Mammary epithelial cell (primary cell): ENCODE measurements at regions not wholly inside any gene's neighbourhood (a gene's known extent, or its start where the extent isn't known, plus 50 kb on each side); places are given as distances from the start of the nearest gene placed in this dataset.

Experiments
- CTCF ChIP-seq, 2 donors: IDR thresholded peaks in 1 of 2; conservative IDR thresholded peaks in 1 of 2; 2 replicates each; pipeline ENCODE4 v1.5.1; 2011 to 2012; ENCODE audit warnings: inconsistent platforms in 2 of 2, low read length in 2 of 2, mild to moderate bottlenecking in 2 of 2, control low read depth in 1 of 2, low read depth in 1 of 2; ENCODE audit not compliant: insufficient read depth in 1 of 2; ENCODE audit errors: extremely low read depth in 1 of 2
- EZH2 ChIP-seq: IDR thresholded peaks from 2 replicates; pipeline ENCODE4 v1.6.1; 2012; ENCODE audit warnings: low read length, inconsistent platforms, borderline replicate concordance

GRCh38 chr4:24413311-24413784, 171.0 kb downstream of the DHX15 start:
- TF ChIP-seq EZH2 (no peak), CTCF (conservative IDR thresholded peaks at IDR 0.05 in 1 of 2, IDR thresholded peaks at IDR 0.05 in 1 of 2; ENCODE audit: extremely low read depth in 1 of 2, insufficient read depth in 1 of 2, low read depth in 1 of 2, low read length in 2 of 2) (no peak)
